Neural progenitor cell (in vitro differentiated cells): ENCODE measurements at regions not wholly inside any gene's neighbourhood (a gene's known extent, or its start where the extent isn't known, plus 50 kb on each side); places are given as distances from the start of the nearest gene placed in this dataset.
A peak's percentile ranks its signal among the peaks of the same experiment; 100 is the strongest.

Source experiments
- DNase-seq: peaks from one replicate; pipeline ENCODE4 v3.0.0-alpha.2; 2016; ENCODE audit warnings: low spot score
- H2AFZ ChIP-seq: fragments of 200-600 bp; sonication (generic); replicated peaks from 2 replicates; pipeline ENCODE4 v1.6.1; 2016; ENCODE audit warnings: antibody characterized with exemption
- H3F3A ChIP-seq: fragments of 200-600 bp; sonication (generic); 2 replicates; pipeline ENCODE4 v1.6.1; 2016; ENCODE audit warnings: antibody characterized with exemption, low read depth
- H3K27ac ChIP-seq: fragments of 200-600 bp; sonication (generic); 2 replicates; pipeline ENCODE4 v1.5.1; 2016; ENCODE audit warnings: mild to moderate bottlenecking
- H3K27me3 ChIP-seq: fragments of 200-600 bp; sonication (generic); 2 replicates; pipeline ENCODE4 v1.6.1; 2016; ENCODE audit warnings: mild to moderate bottlenecking, moderate library complexity
- H3K36me3 ChIP-seq: fragments of 200-600 bp; sonication (generic); 2 replicates; pipeline ENCODE4 v1.5.1; 2016
- H3K4me1 ChIP-seq: fragments of 200-600 bp; sonication (generic); 2 replicates; pipeline ENCODE4 v1.6.1; 2016; ENCODE audit warnings: mixed run types
- H3K4me2 ChIP-seq: fragments of 200-600 bp; sonication (generic); 2 replicates; pipeline ENCODE4 v1.6.1; 2016
- H3K4me3 ChIP-seq: fragments of 200-600 bp; sonication (generic); 2 replicates; pipeline ENCODE4 v1.5.1; 2016
- H3K79me2 ChIP-seq: fragments of 200-600 bp; sonication (generic); 2 replicates; pipeline ENCODE4 v1.6.1; 2016; ENCODE audit warnings: low read depth
- H3K9ac ChIP-seq: fragments of 200-600 bp; sonication (generic); 2 replicates; pipeline ENCODE4 v1.6.1; 2016
- H3K9me3 ChIP-seq: fragments of 200-600 bp; sonication (generic); 2 replicates; pipeline ENCODE4 v1.5.1; 2016; ENCODE audit warnings: low read depth
- H4K20me1 ChIP-seq: fragments of 200-600 bp; sonication (generic); 2 replicates; pipeline ENCODE4 v1.6.1; 2016; ENCODE audit warnings: low read depth
- H3K27ac Mint-ChIP-seq: 3 replicates; pipeline ENCODE4 v1.8.0; 2021; ENCODE audit warnings: mixed read lengths
- H3K27me3 Mint-ChIP-seq: 2 replicates; pipeline ENCODE4 v1.8.0; 2022; ENCODE audit warnings: low read depth, mild to moderate bottlenecking, inconsistent platforms, moderate library complexity, mixed read lengths; ENCODE audit not compliant: insufficient read depth
- H3K36me3 Mint-ChIP-seq: 3 replicates; pipeline ENCODE4 v1.8.0; 2021; ENCODE audit warnings: mixed read lengths
- H3K4me1 Mint-ChIP-seq: 3 replicates; pipeline ENCODE4 v1.8.0; 2021; ENCODE audit warnings: mixed read lengths
- H3K4me3 Mint-ChIP-seq: 3 replicates; pipeline ENCODE4 v1.8.0; 2021; ENCODE audit warnings: mild to moderate bottlenecking, moderate library complexity, mixed read lengths
- H3K9me3 Mint-ChIP-seq: 3 replicates; pipeline ENCODE4 v1.8.0; 2020; ENCODE audit warnings: mixed read lengths
- EZH2 ChIP-seq: fragments of 200-600 bp; sonication (generic); IDR thresholded peaks from 2 replicates; pipeline ENCODE4 v1.6.1; 2017; ENCODE audit warnings: antibody characterized with exemption, mild to moderate bottlenecking, moderate library complexity
- EZH2phosphoT487 ChIP-seq: fragments of 200-600 bp; sonication (generic); IDR thresholded peaks from 2 replicates; pipeline ENCODE4 v1.6.1; 2017; ENCODE audit warnings: antibody characterized with exemption
- TF ChIP-seq, protein P1 (sequence below): fragments of 200-600 bp; sonication (generic); IDR thresholded peaks from 2 replicates; pipeline ENCODE4 v1.5.1; 2017; ENCODE audit warnings: antibody characterized with exemption, mild to moderate bottlenecking

DNA sequence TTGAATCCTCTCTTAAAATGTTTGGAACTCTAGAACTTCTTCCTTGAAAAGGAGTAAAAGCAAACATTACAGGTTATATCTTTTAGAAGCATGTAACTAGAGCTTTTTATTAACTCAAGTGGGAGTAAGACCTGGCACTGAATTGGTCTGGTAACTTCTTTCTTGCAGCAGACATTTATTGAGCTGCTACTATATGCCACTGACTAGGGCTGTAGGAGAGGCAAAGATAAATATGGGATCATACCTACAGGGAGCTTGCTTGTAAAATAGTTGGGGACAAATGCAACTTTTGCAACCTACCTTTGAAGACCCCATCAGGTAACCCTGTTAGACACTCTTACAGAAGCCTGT lies 231.9 kb upstream of the TUT7 start:
- no peak for DNase-seq
- peaks cover 2% of the 10 kb centered on the region for H3K9me3 Mint-ChIP-seq
- Histone ChIP-seq H3K27ac (no peak overlapping the region), H4K20me1 (no peaks in the 10 kb centered on the region), H2AFZ (no peak overlapping the region), H3K27me3 (no peaks in the 10 kb centered on the region), H3K4me3 (no peak overlapping the region), H3K36me3 (no peaks in the 10 kb centered on the region), H3K4me1 (peaks cover 11% of the 10 kb centered on the region), H3K4me2 (peak overlapping the region; percentile 50), H3K9me3 (no peaks in the 10 kb centered on the region), H3F3A (peaks cover 4% of the 10 kb centered on the region), H3K79me2 (no peaks in the 10 kb centered on the region), H3K9ac (no peak overlapping the region)
- H3K4me1 Mint-ChIP-seq = peaks cover 13% of the 10 kb centered on the region
- TF ChIP-seq EZH2 (no peak), EZH2phosphoT487 (no peak)
- peaks cover 5% of the 10 kb centered on the region for H3K27me3 Mint-ChIP-seq
- H3K27ac Mint-ChIP-seq = no peak overlapping the region
- no peaks in the 10 kb centered on the region for H3K36me3 Mint-ChIP-seq
- no peak overlapping the region for H3K4me3 Mint-ChIP-seq

DNA sequence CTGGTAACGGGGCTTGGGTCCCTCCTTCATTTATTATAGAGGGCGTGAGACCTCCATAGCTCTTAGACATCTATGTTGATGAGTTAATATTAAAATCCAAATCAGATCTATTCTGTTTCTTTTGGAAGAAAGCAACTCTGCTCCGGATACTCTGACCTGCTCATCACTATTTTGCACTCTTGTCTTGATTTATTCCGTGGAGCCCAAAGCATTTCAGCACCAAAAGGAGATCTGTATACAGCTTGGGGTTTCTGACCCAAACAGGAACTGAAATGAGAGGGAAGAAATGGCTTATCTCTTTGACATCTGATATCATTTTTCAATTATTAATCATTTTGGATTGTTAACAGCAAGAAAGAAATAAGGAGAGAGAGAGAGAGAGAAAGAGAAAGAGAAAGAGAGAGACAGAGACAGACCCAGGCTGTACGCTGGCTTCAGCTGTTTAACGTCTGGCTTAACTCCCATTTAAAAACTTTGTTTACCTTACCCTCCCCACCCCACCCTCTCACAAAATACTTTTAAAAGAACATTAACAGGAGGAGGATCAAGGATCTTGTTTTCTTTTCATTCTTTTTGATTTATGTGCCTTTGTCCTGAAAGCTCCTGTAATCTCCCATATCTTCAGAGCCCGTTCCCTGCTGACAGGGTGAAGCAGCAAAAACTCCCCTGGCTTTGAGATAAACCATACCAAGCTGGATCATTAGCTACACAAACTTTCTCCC lies 231.4 kb upstream of the TUT7 start:
- Mint-ChIP-seq H3K27ac (no peak overlapping the region), H3K27me3 (peaks cover 3% of the 10 kb centered on the region), H3K9me3 (peaks cover 2% of the 10 kb centered on the region), H3K4me3 (no peak overlapping the region), H3K4me1 (peaks cover 13% of the 10 kb centered on the region), H3K36me3 (no peaks in the 10 kb centered on the region)
- Histone ChIP-seq H4K20me1 (no peaks in the 10 kb centered on the region), H3K9me3 (no peaks in the 10 kb centered on the region), H3K4me1 (peaks cover 11% of the 10 kb centered on the region), H3K4me3 (no peak overlapping the region), H3K27ac (no peak overlapping the region), H3K27me3 (no peaks in the 10 kb centered on the region), H3F3A (peaks cover 4% of the 10 kb centered on the region), H3K9ac (no peak overlapping the region), H3K36me3 (no peaks in the 10 kb centered on the region), H3K4me2 (peak overlapping the region; percentile 50), H3K79me2 (no peaks in the 10 kb centered on the region), H2AFZ (no peak overlapping the region)
- TF ChIP-seq, protein P1, sequence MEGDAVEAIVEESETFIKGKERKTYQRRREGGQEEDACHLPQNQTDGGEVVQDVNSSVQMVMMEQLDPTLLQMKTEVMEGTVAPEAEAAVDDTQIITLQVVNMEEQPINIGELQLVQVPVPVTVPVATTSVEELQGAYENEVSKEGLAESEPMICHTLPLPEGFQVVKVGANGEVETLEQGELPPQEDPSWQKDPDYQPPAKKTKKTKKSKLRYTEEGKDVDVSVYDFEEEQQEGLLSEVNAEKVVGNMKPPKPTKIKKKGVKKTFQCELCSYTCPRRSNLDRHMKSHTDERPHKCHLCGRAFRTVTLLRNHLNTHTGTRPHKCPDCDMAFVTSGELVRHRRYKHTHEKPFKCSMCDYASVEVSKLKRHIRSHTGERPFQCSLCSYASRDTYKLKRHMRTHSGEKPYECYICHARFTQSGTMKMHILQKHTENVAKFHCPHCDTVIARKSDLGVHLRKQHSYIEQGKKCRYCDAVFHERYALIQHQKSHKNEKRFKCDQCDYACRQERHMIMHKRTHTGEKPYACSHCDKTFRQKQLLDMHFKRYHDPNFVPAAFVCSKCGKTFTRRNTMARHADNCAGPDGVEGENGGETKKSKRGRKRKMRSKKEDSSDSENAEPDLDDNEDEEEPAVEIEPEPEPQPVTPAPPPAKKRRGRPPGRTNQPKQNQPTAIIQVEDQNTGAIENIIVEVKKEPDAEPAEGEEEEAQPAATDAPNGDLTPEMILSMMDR = no peak
- TF ChIP-seq EZH2 (no peak), EZH2phosphoT487 (no peak)
- no peak for DNase-seq

DNA sequence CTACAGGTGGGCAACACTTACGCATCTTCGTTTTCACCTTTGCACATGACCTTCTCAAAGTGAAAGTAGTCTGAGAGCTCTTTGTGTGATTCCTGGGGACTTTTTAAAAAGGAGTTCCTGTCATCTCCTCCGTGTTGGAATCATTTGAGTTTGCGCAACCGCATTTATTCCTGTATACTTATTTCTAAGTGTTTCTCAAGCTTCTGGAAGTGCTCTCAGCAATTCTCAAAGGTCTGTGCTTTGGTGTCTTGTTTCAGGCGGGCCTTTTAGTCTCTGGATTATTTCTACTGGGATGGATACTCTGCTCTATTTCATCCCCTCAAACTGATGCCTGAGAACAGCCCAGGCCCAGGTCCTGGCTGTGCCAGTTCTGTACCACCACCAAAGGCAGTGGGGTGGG lies 226.5 kb upstream of the TUT7 start:
- H3K4me1 ChIP-seq = peaks cover 20% of the 10 kb centered on the region
- Mint-ChIP-seq H3K9me3 (no peaks in the 10 kb centered on the region), H3K27ac (no peak overlapping the region), H3K36me3 (no peaks in the 10 kb centered on the region), H3K27me3 (peaks cover 10% of the 10 kb centered on the region), H3K4me3 (no peak overlapping the region), H3K4me1 (peaks cover 24% of the 10 kb centered on the region)
- H3K79me2 ChIP-seq = no peaks in the 10 kb centered on the region
- no peak overlapping the region for H2AFZ ChIP-seq
- no peak for DNase-seq
- H3K27ac ChIP-seq = no peak overlapping the region
- H3K27me3 ChIP-seq = no peaks in the 10 kb centered on the region
- no peak overlapping the region for H3K9ac ChIP-seq
- H3K9me3 ChIP-seq = no peaks in the 10 kb centered on the region
- no peak overlapping the region for H3K4me3 ChIP-seq
- H3K36me3 ChIP-seq = no peaks in the 10 kb centered on the region
- no peak for TF ChIP-seq EZH2phosphoT487
- no peak overlapping the region for H3K4me2 ChIP-seq
- H3F3A ChIP-seq = peaks cover 4% of the 10 kb centered on the region
- no peaks in the 10 kb centered on the region for H4K20me1 ChIP-seq

DNA sequence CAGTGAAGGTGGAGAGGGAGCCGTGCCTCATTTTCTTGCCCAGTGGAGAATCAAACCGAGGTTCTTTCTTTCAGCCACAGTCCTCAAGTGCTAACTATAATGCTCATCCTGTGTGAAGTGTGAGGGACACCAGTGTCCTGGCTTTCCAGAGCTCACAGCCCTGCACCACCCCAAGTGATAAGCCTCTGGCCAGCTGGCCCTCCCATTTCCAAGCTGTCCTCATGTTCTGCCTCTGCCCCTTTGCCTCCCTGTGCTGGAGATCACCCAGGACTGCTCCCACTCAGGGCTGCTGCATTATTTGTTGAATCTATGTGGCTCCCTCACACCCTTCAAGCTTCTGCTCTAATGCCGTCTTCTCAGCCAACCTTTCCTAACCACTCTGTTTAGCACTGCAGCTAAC lies 224.5 kb upstream of the TUT7 start:
- no peaks in the 10 kb centered on the region for H3F3A ChIP-seq
- Mint-ChIP-seq H3K9me3 (peaks cover 3% of the 10 kb centered on the region), H3K4me3 (no peak overlapping the region), H3K4me1 (peaks cover 19% of the 10 kb centered on the region), H3K27me3 (peaks cover 10% of the 10 kb centered on the region), H3K27ac (peak overlapping the region; percentile 3), H3K36me3 (no peaks in the 10 kb centered on the region)
- no peaks in the 10 kb centered on the region for H3K27me3 ChIP-seq
- H4K20me1 ChIP-seq = no peaks in the 10 kb centered on the region
- TF ChIP-seq EZH2phosphoT487 = no peak
- TF ChIP-seq, protein P1 = no peak
- no peak for TF ChIP-seq EZH2
- H3K4me1 ChIP-seq = peaks cover 12% of the 10 kb centered on the region
- H3K4me2 ChIP-seq = no peak overlapping the region
- no peak for DNase-seq
- no peaks in the 10 kb centered on the region for H3K9me3 ChIP-seq
- H3K27ac ChIP-seq = no peak overlapping the region
- H3K4me3 ChIP-seq = no peak overlapping the region
- H3K79me2 ChIP-seq = no peaks in the 10 kb centered on the region
- no peaks in the 10 kb centered on the region for H3K36me3 ChIP-seq
- no peak overlapping the region for H3K9ac ChIP-seq
- no peak overlapping the region for H2AFZ ChIP-seq
